ENCODE measurements at regions not wholly inside any gene's neighbourhood (a gene's known extent, or its start where the extent isn't known, plus 50 kb on each side); places are given as distances from the start of the nearest gene placed in this dataset.

DNA sequence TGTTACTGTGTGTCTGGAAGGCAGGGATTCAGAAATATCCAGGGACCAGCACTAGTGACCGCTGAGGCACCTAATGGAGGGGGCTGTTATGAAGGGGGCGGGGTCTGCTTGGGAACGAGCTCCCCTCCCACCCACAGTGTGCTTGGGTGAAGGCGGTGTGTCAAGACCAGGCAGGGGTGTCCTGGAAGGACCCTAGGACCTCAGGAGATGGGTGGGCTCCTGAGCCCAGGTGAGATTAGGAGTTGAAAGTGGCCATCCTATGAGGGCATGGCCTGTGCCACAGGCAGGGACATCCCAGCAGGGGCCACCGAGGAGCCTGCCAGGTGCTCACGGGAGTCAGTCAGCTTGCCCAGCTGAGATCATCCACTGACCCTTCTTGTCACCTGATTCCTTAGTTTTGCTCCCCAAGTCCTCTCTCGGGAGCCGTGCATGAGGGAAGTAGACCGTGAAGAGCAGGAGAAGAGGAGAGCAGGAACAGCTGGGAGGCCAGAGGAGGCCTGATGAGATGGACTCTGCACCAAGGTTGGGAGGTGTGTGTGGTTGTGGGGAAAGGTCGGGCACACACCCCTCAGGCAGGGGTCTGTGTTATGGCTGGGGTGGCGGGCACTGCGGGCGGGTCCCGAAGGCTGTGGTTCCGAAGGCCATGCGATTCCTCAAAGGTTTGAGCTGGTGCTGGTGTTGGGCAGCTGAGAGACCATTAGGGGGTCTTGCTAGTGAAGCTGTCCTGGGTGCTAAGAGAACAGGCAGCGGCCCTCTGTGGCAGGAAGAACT, 180.9 kb upstream of the HS6ST1 start:
- TF ChIP-seq, protein P1, sequence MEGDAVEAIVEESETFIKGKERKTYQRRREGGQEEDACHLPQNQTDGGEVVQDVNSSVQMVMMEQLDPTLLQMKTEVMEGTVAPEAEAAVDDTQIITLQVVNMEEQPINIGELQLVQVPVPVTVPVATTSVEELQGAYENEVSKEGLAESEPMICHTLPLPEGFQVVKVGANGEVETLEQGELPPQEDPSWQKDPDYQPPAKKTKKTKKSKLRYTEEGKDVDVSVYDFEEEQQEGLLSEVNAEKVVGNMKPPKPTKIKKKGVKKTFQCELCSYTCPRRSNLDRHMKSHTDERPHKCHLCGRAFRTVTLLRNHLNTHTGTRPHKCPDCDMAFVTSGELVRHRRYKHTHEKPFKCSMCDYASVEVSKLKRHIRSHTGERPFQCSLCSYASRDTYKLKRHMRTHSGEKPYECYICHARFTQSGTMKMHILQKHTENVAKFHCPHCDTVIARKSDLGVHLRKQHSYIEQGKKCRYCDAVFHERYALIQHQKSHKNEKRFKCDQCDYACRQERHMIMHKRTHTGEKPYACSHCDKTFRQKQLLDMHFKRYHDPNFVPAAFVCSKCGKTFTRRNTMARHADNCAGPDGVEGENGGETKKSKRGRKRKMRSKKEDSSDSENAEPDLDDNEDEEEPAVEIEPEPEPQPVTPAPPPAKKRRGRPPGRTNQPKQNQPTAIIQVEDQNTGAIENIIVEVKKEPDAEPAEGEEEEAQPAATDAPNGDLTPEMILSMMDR (conservative IDR thresholded peaks at IDR 0.05), result no peak

DNA sequence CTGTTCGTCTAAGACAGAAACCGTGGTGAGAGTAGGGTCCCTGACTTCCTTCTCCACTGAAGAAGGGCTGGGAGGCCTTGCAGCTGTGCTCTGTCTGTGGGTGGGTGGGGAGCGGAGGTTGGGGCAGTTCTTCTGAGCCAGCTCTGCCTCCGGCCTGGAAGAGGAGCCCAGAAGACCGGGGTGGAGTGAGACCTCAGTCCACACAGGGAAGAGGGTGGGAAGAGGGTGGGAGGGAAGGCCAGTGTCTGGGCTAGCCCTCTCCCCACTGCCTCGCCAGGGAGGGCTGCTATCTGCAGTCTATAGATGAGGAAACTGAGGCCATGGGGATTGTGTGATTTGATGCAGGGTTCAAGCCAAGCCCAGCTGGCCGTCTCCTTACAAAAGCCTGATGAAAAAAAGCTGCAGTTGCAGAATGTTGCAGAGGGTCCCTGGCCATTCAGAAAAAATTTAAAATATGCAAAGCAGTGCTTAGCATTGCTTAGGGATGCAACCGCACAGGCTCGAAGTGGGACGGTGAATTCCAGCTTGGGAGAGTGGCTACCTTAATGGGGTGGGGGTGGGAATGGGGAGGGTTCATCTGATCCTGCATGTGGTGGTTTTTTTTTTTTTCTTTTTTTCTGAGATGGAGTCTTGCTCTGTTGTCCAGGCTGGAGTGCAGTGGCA, 181.6 kb upstream of the HS6ST1 start:
- TF ChIP-seq, protein P1 (conservative IDR thresholded peaks at IDR 0.05), result no peak
- no peak overlapping the region for H3K27ac ChIP-seq

More for the DNA sequence above, 180.9 kb upstream of the HS6ST1 start:
- no peak overlapping the region for H3K27ac ChIP-seq

DNA sequence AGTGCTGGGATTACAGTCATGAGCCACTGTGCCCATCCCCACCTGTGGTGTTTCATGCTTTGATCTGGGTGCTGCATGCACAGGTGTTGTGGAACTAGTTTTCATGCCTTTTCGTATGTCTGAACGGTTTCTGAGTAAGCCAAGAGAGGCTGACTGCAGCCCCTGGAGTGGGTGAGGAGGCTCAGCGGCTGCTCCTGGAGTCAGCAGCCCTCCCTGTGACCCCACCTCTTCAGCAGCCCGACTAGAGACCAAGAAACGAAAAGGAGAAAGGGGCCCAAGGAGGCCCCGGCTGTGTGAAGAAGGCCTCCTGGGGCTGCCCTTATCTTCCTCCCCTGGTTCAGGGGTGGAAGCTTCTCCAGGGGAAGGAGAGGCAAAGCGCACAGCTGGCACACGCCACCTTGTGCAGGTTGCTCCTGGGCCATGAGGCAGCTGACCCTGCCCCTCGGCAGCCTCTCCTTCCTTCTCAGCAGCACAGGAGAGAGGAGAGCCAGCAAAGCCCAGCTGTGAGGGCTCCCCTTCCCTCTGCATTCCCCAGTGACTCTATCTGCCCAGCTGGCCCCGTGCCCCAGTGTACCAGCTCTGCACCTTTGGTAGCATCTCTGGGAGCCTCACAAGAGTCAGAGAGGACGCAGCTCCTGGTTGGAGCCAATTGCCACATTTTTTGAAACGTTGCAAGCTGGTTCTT, 182.5 kb upstream of the HS6ST1 start:
- no peak overlapping the region for H3K27ac ChIP-seq
- TF ChIP-seq, protein P1 (conservative IDR thresholded peaks at IDR 0.05), result no peak

DNA sequence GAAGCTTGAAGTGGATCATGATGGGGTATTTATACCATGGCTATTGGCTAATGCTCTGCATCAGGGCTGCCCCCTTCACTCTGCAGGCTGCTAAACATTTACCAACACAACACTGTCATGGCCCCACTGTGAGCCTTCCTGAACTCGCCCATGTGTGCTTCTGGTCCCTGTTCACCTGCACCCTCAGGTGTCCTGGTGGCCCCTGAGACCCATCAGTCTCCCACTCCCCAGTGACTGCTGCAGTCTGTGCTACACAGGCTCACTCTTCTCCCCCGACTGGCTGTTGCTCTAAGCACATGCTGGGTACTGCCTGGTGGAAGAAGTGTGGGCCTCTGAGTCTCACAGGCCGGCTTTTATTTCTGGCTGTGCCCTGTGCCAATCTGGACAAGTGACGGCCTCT, 183.0 kb upstream of the HS6ST1 start:
- H3K27ac ChIP-seq, result no peak overlapping the region
- TF ChIP-seq, protein P1 (conservative IDR thresholded peaks at IDR 0.05), result no peak

DNA sequence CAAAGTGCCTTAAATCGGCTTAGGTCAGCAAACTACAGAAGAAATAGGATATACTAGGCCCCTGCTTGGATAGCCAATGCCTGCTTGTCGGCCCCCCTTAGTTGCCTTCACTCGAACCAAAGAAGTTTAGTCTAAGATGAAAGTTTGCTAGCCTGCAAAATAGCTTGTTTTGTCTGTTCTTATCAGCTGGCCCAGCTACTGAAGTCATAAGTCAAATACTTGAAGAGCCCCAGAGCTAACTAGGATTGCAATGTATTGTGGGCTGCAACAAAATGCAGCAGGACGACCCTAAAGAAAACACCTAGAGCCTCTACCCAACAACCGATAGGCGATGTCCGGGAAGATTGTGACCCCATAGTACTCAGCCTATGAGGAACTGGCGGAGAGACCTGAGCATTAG, 183.5 kb upstream of the HS6ST1 start:
- no peak overlapping the region for H3K27ac ChIP-seq
- TF ChIP-seq, protein P1 (conservative IDR thresholded peaks at IDR 0.05), result no peak

DNA sequence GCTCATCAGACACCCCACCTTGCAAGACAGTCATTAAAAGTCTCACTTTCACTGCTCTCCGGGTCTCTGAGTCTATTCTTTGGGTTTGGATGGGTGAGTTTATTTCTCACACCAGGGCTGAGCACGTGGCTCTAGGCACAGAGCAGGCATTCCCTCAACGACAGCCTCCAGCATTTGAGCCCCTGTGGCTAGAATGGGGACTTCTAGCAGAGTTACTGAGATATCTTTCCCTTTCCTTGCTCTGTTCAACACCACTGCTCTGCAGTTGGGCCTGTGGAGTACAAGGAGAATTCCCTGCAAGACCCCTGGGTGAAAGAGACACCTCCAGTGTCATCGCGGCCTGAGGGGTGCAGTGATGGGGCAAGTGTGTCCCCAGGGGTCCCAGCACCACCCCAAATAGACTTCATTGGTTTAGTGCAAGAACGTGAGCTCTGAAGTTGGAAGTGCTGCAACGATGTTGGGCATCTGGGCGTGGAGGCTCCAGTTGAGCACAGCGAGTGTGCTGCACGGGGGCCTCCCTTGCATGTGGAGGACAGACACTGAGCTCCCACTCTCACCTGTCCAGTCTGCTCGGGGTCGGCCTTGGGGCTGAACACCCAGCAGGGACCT, 184.1 kb upstream of the HS6ST1 start:
- TF ChIP-seq, protein P1 (conservative IDR thresholded peaks at IDR 0.05), result no peak

More for the DNA sequence above, 184.1 kb upstream of the HS6ST1 start:
- no peak overlapping the region for H3K27ac ChIP-seq

Data from VCaP (cell line).